Chondrocyte (in vitro differentiated cells): ENCODE measurements at regions not wholly inside any gene's neighbourhood (a gene's known extent, or its start where the extent isn't known, plus 50 kb on each side); places are given as distances from the start of the nearest gene placed in this dataset.

Source experiments
- DNase-seq: peaks from one replicate; pipeline ENCODE4 v3.0.0; 2021; ENCODE audit warnings: mixed read lengths, low spot score
- H3K27ac Mint-ChIP-seq: one replicate; pipeline ENCODE4 v1.8.0; 2021; ENCODE audit warnings: mild to moderate bottlenecking, moderate library complexity, mixed read lengths; ENCODE audit not compliant: unreplicated experiment
- H3K27me3 Mint-ChIP-seq: 2 replicates; pipeline ENCODE4 v1.8.0; 2021; ENCODE audit warnings: low read depth, mixed read lengths
- H3K36me3 Mint-ChIP-seq: 2 replicates; pipeline ENCODE4 v1.8.0; 2021; ENCODE audit warnings: low read depth, mixed read lengths
- H3K4me1 Mint-ChIP-seq: 2 replicates; pipeline ENCODE4 v1.8.0; 2021; ENCODE audit warnings: low read depth, mild to moderate bottlenecking, mixed read lengths
- H3K4me3 Mint-ChIP-seq: one replicate; pipeline ENCODE4 v1.8.0; 2021; ENCODE audit warnings: mild to moderate bottlenecking, moderate library complexity, mixed read lengths; ENCODE audit not compliant: unreplicated experiment
- H3K9me3 Mint-ChIP-seq: 2 replicates; pipeline ENCODE4 v1.8.0; 2021; ENCODE audit warnings: low read depth, mixed read lengths
- CTCF ChIP-seq: fragments of 200-600 bp; sonication (generic); IDR thresholded peaks from 2 replicates; pipeline ENCODE4 v1.5.0; 2021; ENCODE audit warnings: antibody characterized with exemption, mild to moderate bottlenecking, moderate library complexity

GRCh38 chr15:96217983-96218382 is 112.5 kb upstream of the NR2F2 start:
- peaks cover 4% of the 10 kb centered on the region for H3K36me3 Mint-ChIP-seq
- TF ChIP-seq CTCF: no peak
- no peak overlapping the region for H3K27ac Mint-ChIP-seq
- DNase-seq: no peak
- H3K9me3 Mint-ChIP-seq: peaks cover 3% of the 10 kb centered on the region
- no peaks in the 10 kb centered on the region for H3K4me1 Mint-ChIP-seq
- no peak overlapping the region for H3K4me3 Mint-ChIP-seq
- H3K27me3 Mint-ChIP-seq: no peaks in the 10 kb centered on the region

GRCh38 chr15:96218623-96219455 is 111.7 kb upstream of the NR2F2 start:
- DNase-seq: no peak
- no peak overlapping the region for H3K4me3 Mint-ChIP-seq
- no peaks in the 10 kb centered on the region for H3K4me1 Mint-ChIP-seq
- H3K27me3 Mint-ChIP-seq: no peaks in the 10 kb centered on the region
- peaks cover 3% of the 10 kb centered on the region for H3K9me3 Mint-ChIP-seq
- no peak for TF ChIP-seq CTCF
- peaks cover 4% of the 10 kb centered on the region for H3K36me3 Mint-ChIP-seq
- H3K27ac Mint-ChIP-seq: no peak overlapping the region

GRCh38 chr15:96219681-96220080 is 110.8 kb upstream of the NR2F2 start:
- H3K4me1 Mint-ChIP-seq: no peaks in the 10 kb centered on the region
- H3K4me3 Mint-ChIP-seq: no peak overlapping the region
- H3K9me3 Mint-ChIP-seq: peaks cover 3% of the 10 kb centered on the region
- peaks cover 4% of the 10 kb centered on the region for H3K36me3 Mint-ChIP-seq
- no peak for DNase-seq
- H3K27me3 Mint-ChIP-seq: no peaks in the 10 kb centered on the region
- H3K27ac Mint-ChIP-seq: no peak overlapping the region
- TF ChIP-seq CTCF: no peak

- Mint-ChIP-seq H3K27me3 (no peaks in the 10 kb centered on the region), H3K4me1 (no peaks in the 10 kb centered on the region), H3K27ac (no peak overlapping the region), H3K36me3 (peaks cover 4% of the 10 kb centered on the region), H3K4me3 (no peak overlapping the region), H3K9me3 (peaks cover 3% of the 10 kb centered on the region)
- no peak for TF ChIP-seq CTCF
- no peak for DNase-seq
Observed at GRCh38 chr15:96220657-96221056, 109.8 kb upstream of the NR2F2 start.

GRCh38 chr15:96222981-96223380 is 107.5 kb upstream of the NR2F2 start:
- Mint-ChIP-seq H3K36me3 (no peaks in the 10 kb centered on the region), H3K4me3 (no peak overlapping the region), H3K27ac (no peak overlapping the region), H3K27me3 (no peaks in the 10 kb centered on the region), H3K4me1 (no peaks in the 10 kb centered on the region), H3K9me3 (no peaks in the 10 kb centered on the region)
- no peak for DNase-seq
- TF ChIP-seq CTCF: no peak
